ENCODE measurements at regions not wholly inside any gene's neighbourhood (a gene's known extent, or its start where the extent isn't known, plus 50 kb on each side); places are given as distances from the start of the nearest gene placed in this dataset.
"Not testable (repeated sequence)": the region's sequence is repeated elsewhere in the genome, so short reads cannot be mapped to it uniquely, and the experiment has no call there.

- H3K4me3 Mint-ChIP-seq = no peak overlapping the region
- no peak overlapping the region for H3K27ac Mint-ChIP-seq
- peaks cover 2% of the 10 kb centered on the region for H3K36me3 Mint-ChIP-seq
- peaks cover 10% of the 10 kb centered on the region for H3K9me3 Mint-ChIP-seq (ENCODE audit: low read depth)
- no peaks in the 10 kb centered on the region for H3K27me3 Mint-ChIP-seq
- peaks cover 11% of the 10 kb centered on the region for H3K4me1 Mint-ChIP-seq (ENCODE audit: low read depth)
Measured at GRCh38 chr12:68387338-68387737, 55.2 kb upstream of the MDM1 start.

- Mint-ChIP-seq H3K27ac (no peak overlapping the region), H3K9me3 (ENCODE audit: low read depth) (peaks cover 4% of the 10 kb centered on the region), H3K27me3 (no peaks in the 10 kb centered on the region)
Measured at GRCh38 chr12:68389305-68389704, 57.1 kb upstream of the MDM1 start.

GRCh38 chr12:68391937-68392336 lies 59.8 kb upstream of the MDM1 start:
- no peak overlapping the region for H3K27ac Mint-ChIP-seq

More at GRCh38 chr12:68389305-68389704, 57.1 kb upstream of the MDM1 start:
- no peaks in the 10 kb centered on the region for H3K36me3 Mint-ChIP-seq
- no peak overlapping the region for H3K4me3 Mint-ChIP-seq
- peaks cover 14% of the 10 kb centered on the region for H3K4me1 Mint-ChIP-seq (ENCODE audit: low read depth)

GRCh38 chr12:68392376-68392775 lies 60.2 kb upstream of the MDM1 start:
- Mint-ChIP-seq H3K27me3 (no peaks in the 10 kb centered on the region), H3K4me3 (no peak overlapping the region), H3K36me3 (peaks cover 3% of the 10 kb centered on the region), H3K27ac (no peak overlapping the region), H3K4me1 (ENCODE audit: low read depth) (peaks cover 9% of the 10 kb centered on the region), H3K9me3 (ENCODE audit: low read depth) (peaks cover 4% of the 10 kb centered on the region)

More at GRCh38 chr12:68391937-68392336, 59.8 kb upstream of the MDM1 start:
- no peaks in the 10 kb centered on the region for H3K27me3 Mint-ChIP-seq
- H3K4me1 Mint-ChIP-seq (ENCODE audit: low read depth) = peaks cover 9% of the 10 kb centered on the region
- no peak overlapping the region for H3K4me3 Mint-ChIP-seq
- H3K36me3 Mint-ChIP-seq = peaks cover 2% of the 10 kb centered on the region
- peaks cover 4% of the 10 kb centered on the region for H3K9me3 Mint-ChIP-seq (ENCODE audit: low read depth)

DNA sequence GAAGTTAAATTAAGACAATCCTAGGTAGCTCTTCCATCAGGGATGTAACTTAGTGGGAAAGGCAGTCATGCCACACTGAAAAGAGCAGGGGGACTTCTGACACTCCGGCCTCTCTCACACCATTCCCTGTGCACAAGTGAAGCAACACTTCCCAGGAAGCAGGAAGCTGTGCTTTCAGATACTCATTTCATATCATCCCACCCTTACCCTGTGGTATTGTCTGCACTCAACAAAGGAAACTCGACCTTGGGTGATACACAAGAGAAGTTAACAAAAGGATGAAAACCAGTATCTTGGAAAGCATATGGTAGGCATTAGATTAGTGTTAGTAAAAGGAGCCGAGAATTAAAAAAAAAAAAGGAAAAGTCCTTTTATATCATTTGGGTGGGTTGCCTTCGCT lies 61.3 kb upstream of the MDM1 start:
- H3K27ac Mint-ChIP-seq = no peak overlapping the region
- H3K4me1 Mint-ChIP-seq (ENCODE audit: low read depth) = peaks cover 9% of the 10 kb centered on the region
- H3K27me3 Mint-ChIP-seq = no peaks in the 10 kb centered on the region
- H3K4me3 Mint-ChIP-seq = no peak overlapping the region
- H3K36me3 Mint-ChIP-seq = peaks cover 6% of the 10 kb centered on the region
- H3K9me3 Mint-ChIP-seq (ENCODE audit: low read depth) = peaks cover 8% of the 10 kb centered on the region

GRCh38 chr12:68397566-68398158 lies 65.5 kb upstream of the MDM1 start:
- Mint-ChIP-seq H3K36me3 (peaks cover 6% of the 10 kb centered on the region), H3K9me3 (ENCODE audit: low read depth) (peaks cover 4% of the 10 kb centered on the region), H3K4me3 (no peak overlapping the region), H3K27me3 (no peaks in the 10 kb centered on the region), H3K27ac (no peak overlapping the region), H3K4me1 (ENCODE audit: low read depth) (peaks cover 7% of the 10 kb centered on the region)

- not testable (repeated sequence) for H3K36me3 Mint-ChIP-seq; H3K4me1 Mint-ChIP-seq (ENCODE audit: low read depth); H3K27me3 Mint-ChIP-seq; H3K27ac Mint-ChIP-seq; H3K9me3 Mint-ChIP-seq (ENCODE audit: low read depth); H3K4me3 Mint-ChIP-seq
Measured at GRCh38 chr12:68398689-68399088, 66.5 kb upstream of the MDM1 start.

- H3K27me3 Mint-ChIP-seq = no peaks in the 10 kb centered on the region
- H3K36me3 Mint-ChIP-seq = peaks cover 6% of the 10 kb centered on the region
- no peak overlapping the region for H3K4me3 Mint-ChIP-seq
- peaks cover 15% of the 10 kb centered on the region for H3K4me1 Mint-ChIP-seq (ENCODE audit: low read depth)
- no peak overlapping the region for H3K27ac Mint-ChIP-seq
- peaks cover 4% of the 10 kb centered on the region for H3K9me3 Mint-ChIP-seq (ENCODE audit: low read depth)
Measured at GRCh38 chr12:68400226-68400829, 68.2 kb upstream of the MDM1 start.

- Mint-ChIP-seq H3K9me3 (ENCODE audit: low read depth) (peaks cover 3% of the 10 kb centered on the region), H3K4me1 (ENCODE audit: low read depth) (peaks cover 31% of the 10 kb centered on the region), H3K27ac (no peak overlapping the region), H3K27me3 (no peaks in the 10 kb centered on the region), H3K36me3 (peaks cover 3% of the 10 kb centered on the region), H3K4me3 (no peak overlapping the region)
Measured at GRCh38 chr12:68402422-68402821, 70.3 kb upstream of the MDM1 start.

DNA sequence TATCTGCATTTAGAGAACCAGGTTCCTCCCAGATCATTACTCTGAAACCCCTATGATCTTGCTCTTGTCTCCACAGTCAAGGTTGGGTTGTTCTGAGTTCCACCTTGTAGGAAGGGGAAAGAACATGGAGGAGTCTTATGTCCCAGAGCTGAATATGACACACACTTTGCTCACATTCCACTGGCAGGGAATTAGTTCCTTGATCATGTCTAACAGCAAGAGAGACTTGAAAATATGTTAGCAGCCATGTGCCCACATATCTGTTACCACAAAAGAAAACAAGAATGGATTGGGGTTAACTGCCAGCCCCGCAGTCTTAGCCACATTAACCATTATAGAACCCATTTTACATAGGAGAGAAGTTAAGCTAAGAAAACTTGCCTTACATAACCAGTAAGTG lies 71.1 kb upstream of the MDM1 start:
- Mint-ChIP-seq H3K27me3 (no peaks in the 10 kb centered on the region), H3K9me3 (ENCODE audit: low read depth) (no peaks in the 10 kb centered on the region), H3K4me3 (no peak overlapping the region), H3K36me3 (no peaks in the 10 kb centered on the region), H3K4me1 (ENCODE audit: low read depth) (peaks cover 31% of the 10 kb centered on the region), H3K27ac (no peak overlapping the region)

GRCh38 chr12:68403711-68404110 lies 71.5 kb upstream of the MDM1 start:
- Mint-ChIP-seq H3K27me3 (no peaks in the 10 kb centered on the region), H3K27ac (no peak overlapping the region), H3K9me3 (ENCODE audit: low read depth) (no peaks in the 10 kb centered on the region), H3K36me3 (no peaks in the 10 kb centered on the region), H3K4me1 (ENCODE audit: low read depth) (peaks cover 31% of the 10 kb centered on the region), H3K4me3 (no peak overlapping the region)

DNA sequence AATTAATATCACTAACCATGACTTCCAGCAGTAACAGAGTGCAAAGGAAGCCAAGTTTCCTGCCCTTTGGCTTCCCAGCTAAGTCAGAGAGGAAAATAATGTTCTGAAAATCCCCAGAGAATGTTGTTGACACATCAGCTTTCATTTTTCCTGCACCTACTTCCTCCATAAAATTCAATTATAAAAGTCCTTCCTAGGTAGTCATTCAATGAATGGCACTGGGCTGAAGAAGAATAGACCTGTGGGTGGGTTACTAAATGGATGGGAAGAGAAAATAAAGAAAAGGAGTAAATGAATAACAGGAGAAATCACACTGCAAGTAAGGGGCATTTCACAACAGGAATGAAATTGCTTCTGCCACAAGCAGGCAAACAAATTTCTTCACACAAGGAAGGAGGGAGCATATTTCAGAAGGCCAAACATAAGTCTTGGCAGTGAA lies 73.2 kb upstream of the MDM1 start:
- Mint-ChIP-seq H3K4me1 (ENCODE audit: low read depth) (peaks cover 31% of the 10 kb centered on the region), H3K36me3 (no peaks in the 10 kb centered on the region), H3K27ac (no peak overlapping the region), H3K27me3 (no peaks in the 10 kb centered on the region), H3K9me3 (ENCODE audit: low read depth) (no peaks in the 10 kb centered on the region), H3K4me3 (no peak overlapping the region)

DNA sequence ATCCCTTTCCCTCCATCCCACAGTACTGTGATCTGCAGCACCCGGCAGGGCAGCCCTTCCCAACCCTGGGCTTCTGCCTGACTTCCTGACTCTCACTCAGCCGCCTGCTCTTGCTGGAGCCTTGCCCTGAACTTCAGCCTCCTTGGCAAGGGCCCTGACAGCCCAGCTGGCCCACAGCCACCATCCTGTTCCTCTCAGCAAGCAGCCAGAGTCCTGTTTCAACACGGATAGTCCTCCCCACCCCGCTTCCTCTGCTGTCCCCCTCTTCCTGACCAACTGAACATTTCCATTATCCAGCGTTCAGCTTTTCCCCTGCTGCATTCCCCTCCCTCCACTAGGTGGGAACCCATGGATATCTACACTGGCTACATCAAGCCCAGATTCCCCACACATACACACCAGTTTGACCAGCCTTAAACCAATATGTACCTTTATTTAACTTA lies 74.0 kb upstream of the MDM1 start:
- H3K27me3 Mint-ChIP-seq = no peaks in the 10 kb centered on the region
- H3K36me3 Mint-ChIP-seq = no peaks in the 10 kb centered on the region
- no peak overlapping the region for H3K4me3 Mint-ChIP-seq
- H3K9me3 Mint-ChIP-seq (ENCODE audit: low read depth) = no peaks in the 10 kb centered on the region
- H3K27ac Mint-ChIP-seq = no peak overlapping the region
- peaks cover 31% of the 10 kb centered on the region for H3K4me1 Mint-ChIP-seq (ENCODE audit: low read depth)

DNA sequence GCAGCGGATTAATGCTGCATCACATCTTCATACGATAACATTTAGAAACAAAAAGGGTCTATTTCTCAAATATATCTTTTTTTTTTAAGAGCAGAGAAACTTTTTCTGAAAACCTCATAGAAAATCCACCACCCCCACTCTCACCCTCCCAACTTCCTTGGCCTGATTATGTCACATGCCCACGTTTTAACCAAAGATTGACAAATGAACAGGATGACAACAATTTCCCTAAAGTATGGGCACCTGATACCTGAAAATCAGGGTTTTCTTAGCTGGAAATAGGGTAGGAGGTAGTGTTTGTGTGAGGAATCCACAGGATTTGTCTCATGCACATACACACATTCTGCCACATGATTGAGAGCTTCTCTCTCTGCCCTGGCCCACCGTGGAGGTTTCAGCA lies 74.7 kb upstream of the MDM1 start:
- Mint-ChIP-seq H3K27me3 (no peaks in the 10 kb centered on the region), H3K9me3 (ENCODE audit: low read depth) (no peaks in the 10 kb centered on the region), H3K27ac (no peak overlapping the region), H3K36me3 (no peaks in the 10 kb centered on the region), H3K4me3 (no peak overlapping the region), H3K4me1 (ENCODE audit: low read depth) (peaks cover 31% of the 10 kb centered on the region)

DNA sequence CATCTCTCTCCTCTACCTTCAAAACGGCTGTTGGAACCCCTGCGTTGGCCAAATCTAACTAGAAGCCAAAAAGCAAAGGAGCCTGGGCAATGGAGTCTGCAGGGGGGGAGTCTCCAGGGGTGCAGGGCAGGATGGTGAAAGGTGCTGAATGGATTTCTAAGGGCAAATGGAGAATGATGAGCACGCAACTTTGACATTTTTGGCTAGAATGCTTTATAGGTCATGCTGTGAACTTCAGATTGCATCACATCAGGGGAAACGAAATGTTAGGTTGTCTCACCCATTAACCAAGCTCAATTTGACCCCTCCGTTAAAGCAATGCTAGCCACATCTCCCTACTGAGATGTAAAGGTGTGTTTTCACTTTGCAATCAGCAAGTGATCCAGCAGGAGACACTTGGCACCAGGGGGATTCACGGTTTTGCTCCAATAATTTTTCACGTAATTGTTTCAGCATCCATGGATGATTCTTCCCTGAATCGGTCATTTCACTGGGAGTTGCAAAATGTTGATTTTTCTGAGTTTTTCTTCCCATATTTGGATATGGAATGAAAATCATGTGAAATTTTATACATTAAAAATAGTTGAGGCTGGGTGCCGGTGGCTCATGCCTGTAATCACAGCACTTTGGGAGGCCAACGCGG lies 78.0 kb upstream of the MDM1 start:
- Mint-ChIP-seq H3K27ac (no peak overlapping the region), H3K4me3 (no peak overlapping the region), H3K4me1 (ENCODE audit: low read depth) (peaks cover 18% of the 10 kb centered on the region), H3K9me3 (ENCODE audit: low read depth) (no peaks in the 10 kb centered on the region), H3K27me3 (no peaks in the 10 kb centered on the region), H3K36me3 (no peaks in the 10 kb centered on the region)
